Right lobe of liver (tissue), 6 donors: ENCODE measurements at regions not wholly inside any gene's neighbourhood (a gene's known extent, or its start where the extent isn't known, plus 50 kb on each side); places are given as distances from the start of the nearest gene placed in this dataset.
A peak's percentile ranks its signal among the peaks of the same experiment; 100 is the strongest.

Experiments used
- ATAC-seq, 4 donors: fragments of 200-7000 bp; cut with Tn5 transposase; one replicate each; pipeline ENCODE4 v1.9.1; 2020; ENCODE audit warnings: mild to moderate bottlenecking in 4 of 4, moderate library complexity in 4 of 4
- DNase-seq, 3 donors: peaks; one replicate each; pipeline ENCODE4 v3.0.0-alpha.2; 2020
- H3K27ac ChIP-seq, 3 donors: fragments of 200-600 bp; one replicate each; pipeline ENCODE4 v1.8.0; 2022
- H3K27me3 ChIP-seq, 2 donors: fragments of 200-600 bp; one replicate each; pipeline ENCODE4 v1.8.0; 2022
- H3K36me3 ChIP-seq, 4 donors: fragments of 200-600 bp; sonication (generic) in 1 of 4; one replicate each; pipeline versions ENCODE4 v1.5.1 to v1.8.0; 2017 to 2022; ENCODE audit warnings: control low read depth in 1 of 4
- H3K4me1 ChIP-seq, 4 donors: fragments of 200-600 bp; sonication (generic) in 1 of 4; one replicate each; pipeline versions ENCODE4 v1.5.1 to v1.8.0; 2017 to 2022; ENCODE audit warnings: control low read depth in 1 of 4
- H3K4me3 ChIP-seq, 3 donors: fragments of 200-600 bp; one replicate each; pipeline ENCODE4 v1.8.0; 2022
- H3K9me3 ChIP-seq, 4 donors: fragments of 200-600 bp; sonication (generic) in 1 of 4; one replicate each; pipeline versions ENCODE4 v1.5.1 to v1.8.0; 2017 to 2022; ENCODE audit warnings: control low read depth in 1 of 4
- CTCF ChIP-seq, 4 donors: fragments of 200-600 bp in 3 of 4; fragments of 450-650 bp in 1 of 4; IDR thresholded peaks; one replicate each; pipeline versions ENCODE4 v1.5.1 to v1.8.0; 2016 to 2022; ENCODE audit warnings: antibody characterized with exemption in 4 of 4, mild to moderate bottlenecking in 2 of 4
- POLR2A ChIP-seq: fragments of 450-650 bp; IDR thresholded peaks from one replicate; pipeline ENCODE4 v1.6.1; 2017; ENCODE audit warnings: antibody characterized with exemption, mild to moderate bottlenecking
- WGBS: methylation state at CpG from one replicate; pipeline ENCODE4 v1.1.6; 2018; ENCODE audit warnings: low coverage, low lambda C conversion rate; ENCODE audit not compliant: insufficient coverage; ENCODE audit errors: missing lambda C conversion rate; 5-methylcytosine and 5-hydroxymethylcytosine counted together
- intact Hi-C, 2 donors: fragments of 100-400 bp; cut with DNase I; formaldehyde crosslinking; loops; one replicate each; pipeline versions ENCODE4 v1.11.2 to v1.14.1; 2022
- donor health status: DM: no; HTN: yes; CAD: no.
- donor health status: DM: no; HTN: no; CAD: no.
- donor health status: DM: no; HTN: no; CAD: no.
- donor health status: DM: no; HTN: yes; CAD: no.
- donor health status: DM: no; HTN: yes; CAD: no.

- Histone ChIP-seq H3K9me3 (no peaks in the 10 kb centered on the region), H3K27ac (no peak overlapping the region), H3K4me1 (no peaks in the 10 kb centered on the region), H3K36me3 (no peaks in the 10 kb centered on the region), H3K27me3 (no peaks in the 10 kb centered on the region), H3K4me3 (no peak overlapping the region)
- no peak for DNase-seq
- intact Hi-C loops, result no loop called here
- no peak for ATAC-seq
- TF ChIP-seq POLR2A, result no peak
- TF ChIP-seq CTCF (IDR thresholded peaks at IDR 0.05), result no peak
- 55% methylated on average over 4 of the region's 4 CpGs for WGBS
Measured at GRCh38 chr6:56775498-56776166, 132.9 kb upstream of the DST start.

- Histone ChIP-seq H3K27me3 (no peaks in the 10 kb centered on the region), H3K9me3 (no peaks in the 10 kb centered on the region), H3K4me3 (no peak overlapping the region), H3K36me3 (no peaks in the 10 kb centered on the region), H3K4me1 (no peaks in the 10 kb centered on the region), H3K27ac (no peak overlapping the region)
- TF ChIP-seq CTCF (IDR thresholded peaks at IDR 0.05), result no peak
- TF ChIP-seq POLR2A, result no peak
- peak in 1 of 4 donors; percentile 37 for ATAC-seq
- DNase-seq, result no peak
- 57% methylated on average over 1 of the region's 1 CpG for WGBS
- intact Hi-C loops, result no loop called here
Measured at GRCh38 chr6:56772737-56773184, 130.1 kb upstream of the DST start.

DNA sequence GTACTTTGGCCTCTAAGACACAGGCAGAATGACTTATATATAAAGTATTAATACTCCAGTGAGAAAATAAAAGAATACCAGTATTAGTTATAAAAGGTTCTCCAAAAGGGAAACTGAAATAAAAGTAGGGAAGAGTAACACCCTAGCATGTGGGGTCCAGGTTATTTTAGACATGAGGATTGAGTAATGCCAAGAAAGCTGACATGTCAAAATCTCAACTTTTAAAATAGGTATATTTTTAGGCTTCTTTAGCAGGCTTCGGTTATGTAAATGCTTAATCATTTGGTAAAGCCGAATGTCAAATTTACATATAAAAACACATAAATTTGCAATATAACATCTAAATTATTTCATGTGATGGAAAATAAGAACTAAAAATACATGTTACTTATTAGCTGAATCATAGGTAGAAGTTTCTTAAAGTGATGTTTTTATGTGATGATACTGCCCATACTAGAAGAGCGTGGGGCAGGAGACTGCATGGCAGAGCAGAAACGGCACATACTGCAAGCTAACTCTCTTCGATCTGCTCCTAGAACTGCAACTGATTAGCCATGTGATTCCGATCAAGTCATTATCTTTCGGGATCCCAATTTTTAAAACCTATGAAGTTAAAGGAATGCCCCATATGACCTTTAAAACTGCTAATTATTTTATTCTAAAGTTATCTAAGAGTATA lies 129.4 kb upstream of the DST start:
- Histone ChIP-seq H3K27ac (no peak overlapping the region), H3K4me1 (no peaks in the 10 kb centered on the region), H3K36me3 (no peaks in the 10 kb centered on the region), H3K27me3 (no peaks in the 10 kb centered on the region), H3K4me3 (no peak overlapping the region), H3K9me3 (no peaks in the 10 kb centered on the region)
- TF ChIP-seq CTCF (IDR thresholded peaks at IDR 0.05), result no peak
- no peak for TF ChIP-seq POLR2A
- ATAC-seq (no peak), DNase-seq (no peak)
- intact Hi-C loops, result no loop called here
- 85% methylated on average over 7 of the region's 7 CpGs for WGBS

- Histone ChIP-seq H3K9me3 (no peaks in the 10 kb centered on the region), H3K4me1 (no peaks in the 10 kb centered on the region), H3K27ac (no peak overlapping the region), H3K27me3 (no peaks in the 10 kb centered on the region), H3K36me3 (no peaks in the 10 kb centered on the region), H3K4me3 (no peak overlapping the region)
- intact Hi-C loops, result no loop called here
- TF ChIP-seq POLR2A (no peak), CTCF (IDR thresholded peaks at IDR 0.05) (no peak)
- DNase-seq (no peak), ATAC-seq (no peak)
Measured at GRCh38 chr6:56771189-56771588, 128.5 kb upstream of the DST start.
